ENCODE measurements at regions not wholly inside any gene's neighbourhood (a gene's known extent, or its start where the extent isn't known, plus 50 kb on each side); places are given as distances from the start of the nearest gene placed in this dataset.

GRCh38 chr1:163535807-163536206, 214.1 kb downstream of the NUF2 start:
- TF ChIP-seq, protein P1, sequence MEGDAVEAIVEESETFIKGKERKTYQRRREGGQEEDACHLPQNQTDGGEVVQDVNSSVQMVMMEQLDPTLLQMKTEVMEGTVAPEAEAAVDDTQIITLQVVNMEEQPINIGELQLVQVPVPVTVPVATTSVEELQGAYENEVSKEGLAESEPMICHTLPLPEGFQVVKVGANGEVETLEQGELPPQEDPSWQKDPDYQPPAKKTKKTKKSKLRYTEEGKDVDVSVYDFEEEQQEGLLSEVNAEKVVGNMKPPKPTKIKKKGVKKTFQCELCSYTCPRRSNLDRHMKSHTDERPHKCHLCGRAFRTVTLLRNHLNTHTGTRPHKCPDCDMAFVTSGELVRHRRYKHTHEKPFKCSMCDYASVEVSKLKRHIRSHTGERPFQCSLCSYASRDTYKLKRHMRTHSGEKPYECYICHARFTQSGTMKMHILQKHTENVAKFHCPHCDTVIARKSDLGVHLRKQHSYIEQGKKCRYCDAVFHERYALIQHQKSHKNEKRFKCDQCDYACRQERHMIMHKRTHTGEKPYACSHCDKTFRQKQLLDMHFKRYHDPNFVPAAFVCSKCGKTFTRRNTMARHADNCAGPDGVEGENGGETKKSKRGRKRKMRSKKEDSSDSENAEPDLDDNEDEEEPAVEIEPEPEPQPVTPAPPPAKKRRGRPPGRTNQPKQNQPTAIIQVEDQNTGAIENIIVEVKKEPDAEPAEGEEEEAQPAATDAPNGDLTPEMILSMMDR (IDR thresholded peaks at IDR 0.05; ENCODE audit: poor library complexity, severe bottlenecking) = peak; percentile 65
- TF ChIP-seq POLR2AphosphoS5 (IDR thresholded peaks at IDR 0.05) = no peak
- TF ChIP-seq RAD21 (conservative IDR thresholded peaks at IDR 0.05) = peak; percentile 73
- TF ChIP-seq EZH2 (IDR thresholded peaks at IDR 0.05; ENCODE audit: borderline replicate concordance, insufficient read depth, low read length, poor library complexity, severe bottlenecking) = no peak
- no peak for TF ChIP-seq EP300 (conservative IDR thresholded peaks at IDR 0.05; ENCODE audit: poor library complexity, severe bottlenecking)
- TF ChIP-seq SMC3 (conservative IDR thresholded peaks at IDR 0.05; ENCODE audit: poor library complexity) = peak; percentile 71
- TF ChIP-seq TAF1 (IDR thresholded peaks at IDR 0.05; ENCODE audit: low read depth) = no peak
- TF ChIP-seq MXI1 (conservative IDR thresholded peaks at IDR 0.05; ENCODE audit: poor library complexity, severe bottlenecking) = no peak

Data from neural cell (in vitro differentiated cells).